Brain microvascular endothelial cell (primary cell): ENCODE measurements at regions not wholly inside any gene's neighbourhood (a gene's known extent, or its start where the extent isn't known, plus 50 kb on each side); places are given as distances from the start of the nearest gene placed in this dataset.
A peak's percentile ranks its signal among the peaks of the same experiment; 100 is the strongest.

Experiments
- DNase-seq: peaks from one replicate; pipeline ENCODE4 v3.0.0-alpha.2; 2020
- H3K27ac ChIP-seq: fragments of 250-450 bp; sonication (Bioruptor Pico); 2 replicates; pipeline ENCODE4 v1.5.1; 2020; ENCODE audit warnings: mild to moderate bottlenecking, moderate library complexity
- H3K27me3 ChIP-seq: fragments of 250-450 bp; sonication (Bioruptor Pico); replicated peaks from 2 replicates; pipeline ENCODE4 v1.5.1; 2020; ENCODE audit warnings: mild to moderate bottlenecking
- H3K36me3 ChIP-seq: fragments of 250-450 bp; sonication (Bioruptor Pico); replicated peaks from 2 replicates; pipeline ENCODE4 v1.5.1; 2020; ENCODE audit warnings: mild to moderate bottlenecking
- H3K4me3 ChIP-seq: 2 replicates; pipeline ENCODE4 v1.5.1; 2011; ENCODE audit warnings: low read depth, mild to moderate bottlenecking, control low read depth, low read length, moderate library complexity
- CTCF ChIP-seq: IDR thresholded peaks from 2 replicates; pipeline ENCODE4 v1.5.1; 2011; ENCODE audit warnings: low read depth, mild to moderate bottlenecking, moderate library complexity, low read length, control low read depth, inconsistent platforms; ENCODE audit errors: missing control alignments
- in situ Hi-C: cut with HindIII; loops from 2 replicates; pipeline ENCODE4 v1.10.0; 2017; ENCODE audit warnings: low sequenced_read_pairs, low pct_ligation_motif_present

DNA sequence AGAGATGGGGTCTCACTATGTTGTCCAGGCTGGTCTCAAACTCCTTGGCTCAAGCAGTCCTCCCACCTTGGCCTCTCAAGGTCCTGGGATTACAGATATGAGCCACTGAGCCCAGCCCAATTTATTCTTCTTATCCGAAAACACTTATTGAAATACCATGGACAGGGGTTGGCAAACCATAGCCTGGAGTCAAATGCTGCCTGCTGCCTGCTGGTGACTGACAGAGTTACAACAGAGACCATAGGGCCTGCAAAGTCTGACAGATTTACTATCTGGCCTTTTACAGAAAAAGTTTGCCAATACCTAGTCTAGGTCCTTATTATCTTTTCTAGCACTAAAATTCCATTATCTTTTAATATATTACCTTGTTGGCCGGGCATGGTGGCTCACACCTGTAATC, 87.1 kb upstream of the ZNF281 start:
- Histone ChIP-seq H3K36me3 (no peaks in the 10 kb centered on the region), H3K27me3 (no peaks in the 10 kb centered on the region), H3K4me3 (no peak overlapping the region), H3K27ac (no peak overlapping the region)
- DNase-seq, result peak; percentile 10
- TF ChIP-seq CTCF, result peak; percentile 39
- in situ Hi-C loops, result no loop called here

GRCh38 chr1:200495901-200496300, 86.1 kb upstream of the ZNF281 start:
- Histone ChIP-seq H3K4me3 (no peak overlapping the region), H3K27me3 (no peaks in the 10 kb centered on the region), H3K27ac (no peak overlapping the region), H3K36me3 (no peaks in the 10 kb centered on the region)
- no peak for TF ChIP-seq CTCF
- in situ Hi-C loops, result no loop called here
- no peak for DNase-seq

DNA sequence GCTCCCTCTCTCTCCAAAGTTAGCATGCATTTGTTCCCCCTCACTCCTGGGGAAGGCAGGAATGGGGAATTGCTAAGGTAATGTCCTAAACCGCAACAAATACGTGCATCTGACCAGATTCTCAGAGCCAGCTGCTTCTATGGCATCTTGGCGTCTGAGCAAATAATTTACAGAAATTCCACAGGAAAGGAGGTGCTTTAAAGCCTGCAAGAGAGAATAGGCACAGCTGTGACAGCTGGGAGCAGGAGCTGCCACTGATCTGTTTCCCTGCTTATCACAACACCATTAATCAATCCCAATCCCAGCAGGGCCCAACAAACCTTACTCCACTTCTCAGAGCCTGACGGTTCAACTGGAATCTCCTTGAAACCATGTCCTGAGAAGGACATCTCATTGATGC, 83.5 kb upstream of the ZNF281 start:
- Histone ChIP-seq H3K36me3 (no peaks in the 10 kb centered on the region), H3K4me3 (no peak overlapping the region), H3K27ac (no peak overlapping the region), H3K27me3 (no peaks in the 10 kb centered on the region)
- no peak for TF ChIP-seq CTCF
- no peak for DNase-seq
- in situ Hi-C loops, result no loop called here

GRCh38 chr1:200491103-200491502, 81.3 kb upstream of the ZNF281 start:
- in situ Hi-C loops, result no loop called here
- no peak overlapping the region for H3K27ac ChIP-seq
- no peaks in the 10 kb centered on the region for H3K27me3 ChIP-seq
- TF ChIP-seq CTCF, result no peak
- no peak overlapping the region for H3K4me3 ChIP-seq
- H3K36me3 ChIP-seq, result no peaks in the 10 kb centered on the region
- no peak for DNase-seq

DNA sequence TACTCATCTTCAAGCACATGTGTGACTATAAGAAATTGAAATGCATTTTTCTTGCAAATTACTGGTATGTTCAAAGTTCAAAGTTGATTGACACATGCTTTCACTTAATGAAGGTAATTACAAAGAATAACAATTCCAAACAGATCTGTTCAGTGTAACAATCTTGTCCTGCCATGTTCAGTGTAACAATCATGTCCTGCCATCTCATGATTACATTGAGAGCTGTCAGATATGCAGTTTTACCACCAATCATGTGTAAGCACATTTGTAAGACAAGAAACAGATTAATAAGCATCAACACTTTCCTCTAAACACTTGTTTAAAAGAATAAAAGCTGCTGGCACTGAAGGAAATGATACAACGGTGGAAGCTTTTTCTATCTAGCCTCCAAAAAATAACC, 80.3 kb upstream of the ZNF281 start:
- no peak for TF ChIP-seq CTCF
- no peak overlapping the region for H3K27ac ChIP-seq
- H3K4me3 ChIP-seq, result no peak overlapping the region
- in situ Hi-C loops, result no loop called here
- no peaks in the 10 kb centered on the region for H3K36me3 ChIP-seq
- H3K27me3 ChIP-seq, result no peaks in the 10 kb centered on the region
- DNase-seq, result no peak

DNA sequence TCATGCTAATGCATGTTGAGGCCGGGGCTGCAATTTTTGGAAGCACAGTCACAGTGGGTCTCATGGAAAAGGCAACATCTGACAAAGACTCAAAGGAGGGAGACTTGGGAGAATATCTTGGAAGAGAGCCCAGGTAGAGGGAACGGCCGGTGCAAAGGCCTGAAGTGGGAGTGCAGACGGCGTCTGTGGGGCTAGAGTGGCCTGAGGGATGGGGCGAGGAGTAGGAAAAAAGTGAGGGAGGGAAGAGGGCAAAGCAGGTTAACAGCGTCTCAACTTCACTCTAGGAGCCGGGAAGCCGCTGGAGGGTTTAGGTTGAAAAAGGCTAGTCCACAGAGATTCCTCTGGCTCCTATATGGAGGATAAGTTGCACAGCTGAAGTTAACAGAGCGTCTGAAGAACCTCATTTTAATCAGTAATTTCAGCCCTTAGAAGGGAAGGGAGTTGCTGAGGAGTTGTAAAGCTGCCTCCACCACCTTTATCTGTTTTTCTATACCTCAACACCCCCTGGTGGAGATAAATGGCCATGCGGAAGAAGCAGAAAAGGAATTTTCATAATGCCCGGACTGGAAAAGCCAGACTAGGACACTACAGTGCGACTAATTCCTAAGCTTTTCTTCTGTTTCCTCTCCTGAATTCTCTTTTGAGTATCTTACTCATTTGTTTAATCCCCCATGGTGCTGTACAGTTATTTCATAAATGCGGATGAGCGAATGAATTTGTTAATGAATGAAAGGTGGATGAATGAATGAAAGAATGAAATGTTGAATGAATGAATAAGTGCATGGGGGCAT, 78.7 kb upstream of the ZNF281 start:
- TF ChIP-seq CTCF, result peak; percentile 85
- no peak overlapping the region for H3K4me3 ChIP-seq
- no peaks in the 10 kb centered on the region for H3K36me3 ChIP-seq
- in situ Hi-C loops, result no loop called here
- no peak overlapping the region for H3K27ac ChIP-seq
- DNase-seq, result peak; percentile 80
- no peaks in the 10 kb centered on the region for H3K27me3 ChIP-seq
